IPS-18c (cell line): ENCODE measurements at regions not wholly inside any gene's neighbourhood (a gene's known extent, or its start where the extent isn't known, plus 50 kb on each side); places are given as distances from the start of the nearest gene placed in this dataset.
"Not testable (repeated sequence)": the region's sequence is repeated elsewhere in the genome, so short reads cannot be mapped to it uniquely, and the experiment has no call there.

Experiments
- H3K4me3 ChIP-seq: 2 replicates; pipeline ENCODE4 v1.7.0; 2013; ENCODE audit warnings: low read depth, mild to moderate bottlenecking, low read length, moderate library complexity; ENCODE audit not compliant: insufficient read depth
- H3K9me3 ChIP-seq: one replicate; pipeline ENCODE4 v1.6.1; 2013; ENCODE audit warnings: mild to moderate bottlenecking, low read length, moderate library complexity; ENCODE audit not compliant: control insufficient read depth, insufficient read depth

DNA sequence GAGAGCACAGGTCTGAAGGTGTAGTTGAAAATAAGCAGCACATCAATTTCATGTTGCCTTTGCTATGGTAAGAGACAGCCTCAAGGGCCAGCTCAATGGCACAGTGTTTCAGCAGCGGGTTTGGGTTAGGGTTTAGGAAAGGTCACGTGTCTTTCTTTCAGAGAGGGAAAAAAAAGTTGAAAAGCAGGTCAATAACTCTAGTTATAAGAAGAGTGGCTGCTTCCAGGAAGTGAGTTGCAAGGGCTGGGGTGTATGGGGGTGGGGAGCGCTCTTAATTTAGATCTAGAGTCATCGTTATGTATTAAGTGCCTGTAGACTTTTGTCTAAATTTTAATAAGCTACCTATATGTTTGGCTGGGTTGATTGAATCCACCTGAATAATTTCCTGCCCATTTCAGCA, 118.5 kb upstream of the SPAG17 start:
- Histone ChIP-seq H3K4me3 (no peak overlapping the region), H3K9me3 (no peaks in the 10 kb centered on the region)

DNA sequence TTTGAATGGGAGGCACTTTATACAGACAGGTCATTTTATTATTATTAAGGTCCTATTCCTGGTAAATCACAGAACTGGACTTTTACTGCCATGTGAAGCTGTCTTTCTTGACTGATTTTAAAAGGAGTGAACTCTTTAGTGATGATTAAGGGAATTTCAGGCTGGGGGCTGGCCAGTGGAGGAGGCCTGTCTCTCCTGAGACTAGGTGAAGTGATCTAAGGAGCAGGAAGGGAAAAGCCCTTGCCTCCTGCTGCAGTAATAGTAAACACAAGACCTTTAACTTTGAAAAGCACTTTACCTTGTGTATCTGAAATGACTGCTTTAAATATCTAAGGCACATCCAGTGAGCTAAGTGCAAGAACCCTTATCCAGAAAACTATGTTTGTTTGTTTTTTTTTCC, 118.0 kb upstream of the SPAG17 start:
- H3K9me3 ChIP-seq: no peaks in the 10 kb centered on the region
- H3K4me3 ChIP-seq: no peak overlapping the region

DNA sequence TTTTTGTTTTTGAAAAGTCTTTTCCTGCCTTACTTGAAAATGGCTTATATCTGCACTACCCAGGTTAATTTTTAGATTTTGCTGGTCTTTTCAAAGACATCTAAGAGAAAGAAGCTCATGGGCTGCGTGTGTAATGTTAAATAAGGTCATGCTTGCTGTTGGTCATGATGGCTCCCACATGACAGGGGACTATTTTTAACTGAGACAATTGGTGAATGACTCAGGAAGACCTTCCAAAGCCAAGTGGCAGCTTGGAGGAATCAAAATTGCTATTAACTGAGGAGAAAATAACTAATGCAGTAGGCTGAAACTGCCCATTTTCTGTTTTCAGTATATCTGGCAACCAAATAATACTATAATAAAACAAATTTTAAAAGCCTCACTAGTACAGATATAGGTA, 117.1 kb upstream of the SPAG17 start:
- Histone ChIP-seq H3K9me3 (no peaks in the 10 kb centered on the region), H3K4me3 (no peak overlapping the region)

DNA sequence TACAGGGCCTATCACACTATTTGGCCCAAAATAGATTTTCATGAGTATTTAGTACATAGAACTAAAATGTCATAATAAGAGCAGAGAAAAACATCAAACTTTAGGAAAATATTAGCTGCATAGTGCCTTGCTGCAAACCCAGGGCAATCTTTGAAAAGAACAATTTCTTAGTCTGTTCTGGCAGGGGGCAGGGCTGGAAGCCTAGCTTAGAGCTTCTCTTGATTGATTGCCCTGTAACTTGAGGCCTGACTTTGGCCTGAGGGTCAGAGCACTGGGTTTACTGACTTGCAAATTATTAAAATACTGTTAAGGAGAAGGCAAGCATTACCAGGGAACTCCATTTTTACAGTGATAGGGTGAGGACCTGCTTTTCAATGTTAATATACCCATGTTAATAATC, 115.8 kb upstream of the SPAG17 start:
- Histone ChIP-seq H3K9me3 (no peaks in the 10 kb centered on the region), H3K4me3 (no peak overlapping the region)

DNA sequence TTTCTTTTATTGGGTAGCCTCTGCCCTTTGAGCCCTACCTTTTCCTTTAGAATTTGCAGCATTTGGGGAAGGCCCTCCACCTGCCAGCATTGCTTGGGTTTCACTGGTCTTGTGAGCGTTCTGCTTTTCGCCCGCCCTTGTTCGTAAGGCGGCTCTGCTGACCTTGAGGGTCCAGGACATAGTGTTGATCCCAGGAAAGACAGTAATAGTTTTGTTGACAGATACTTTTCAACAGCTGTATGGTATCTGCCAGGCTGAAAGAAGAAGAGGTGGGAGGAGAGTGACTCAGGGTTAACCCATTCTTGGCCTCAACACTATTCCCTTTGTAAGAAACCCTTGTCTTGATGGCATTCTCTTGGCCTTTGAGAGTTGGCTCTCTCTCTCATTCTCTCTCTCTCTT, 113.4 kb upstream of the SPAG17 start:
- Histone ChIP-seq H3K4me3 (no peak overlapping the region), H3K9me3 (no peaks in the 10 kb centered on the region)

DNA sequence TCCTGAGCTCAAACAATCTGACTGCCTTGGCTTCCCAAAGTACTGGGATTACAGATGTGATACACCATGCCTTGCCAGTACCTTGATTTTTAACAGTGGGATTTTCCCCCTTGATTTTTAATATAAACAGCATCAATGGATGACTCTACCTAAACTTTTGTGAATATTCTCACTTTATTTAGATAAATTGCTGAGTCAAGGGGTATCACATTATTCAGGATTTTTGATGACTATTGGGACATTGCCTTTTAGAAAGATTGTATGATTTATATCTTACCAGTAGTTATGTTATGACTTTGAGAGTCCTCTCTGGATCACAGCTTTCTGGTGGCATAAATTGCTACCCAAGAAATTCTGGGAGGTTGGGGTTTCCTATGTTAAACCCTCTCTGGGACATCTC, 112.5 kb upstream of the SPAG17 start:
- Histone ChIP-seq H3K4me3 (no peak overlapping the region), H3K9me3 (no peaks in the 10 kb centered on the region)

DNA sequence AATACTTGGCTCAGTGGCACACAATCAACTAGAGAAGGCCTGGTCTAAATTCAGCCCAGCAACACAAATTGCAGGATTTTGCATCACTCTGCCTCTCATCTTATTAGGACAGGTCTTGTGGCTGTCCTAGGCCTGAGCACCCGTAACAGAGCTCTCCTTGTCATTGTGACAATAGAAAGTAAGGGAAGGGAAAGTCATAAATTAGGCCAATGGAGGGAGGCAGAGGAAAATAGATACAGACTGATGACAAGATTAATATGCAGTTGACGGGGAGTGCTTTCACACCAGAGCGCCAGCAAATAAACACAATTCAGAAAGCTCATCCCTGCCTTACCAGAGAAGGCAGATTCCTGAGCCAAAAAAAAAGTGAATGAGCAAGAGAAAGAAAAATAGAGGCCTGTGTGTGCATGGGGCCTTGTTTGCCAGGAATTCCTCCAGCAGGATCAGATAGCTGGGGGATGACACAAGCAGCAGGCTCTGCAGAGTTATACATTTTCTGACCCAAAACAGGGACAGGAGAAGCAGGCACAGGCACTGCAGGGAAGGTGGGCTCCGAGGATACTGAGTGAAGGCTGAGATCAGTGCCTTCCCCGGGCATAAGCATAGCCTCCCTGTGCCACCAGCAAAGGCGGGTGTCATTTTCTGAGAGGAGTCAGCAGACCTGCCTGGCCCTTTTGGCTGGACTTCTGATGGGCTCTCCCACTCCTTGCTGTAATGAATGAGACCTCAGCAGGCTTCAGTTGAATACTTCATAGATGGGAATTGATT, 110.0 kb upstream of the SPAG17 start:
- no peak overlapping the region for H3K4me3 ChIP-seq
- peaks cover 2% of the 10 kb centered on the region for H3K9me3 ChIP-seq

DNA sequence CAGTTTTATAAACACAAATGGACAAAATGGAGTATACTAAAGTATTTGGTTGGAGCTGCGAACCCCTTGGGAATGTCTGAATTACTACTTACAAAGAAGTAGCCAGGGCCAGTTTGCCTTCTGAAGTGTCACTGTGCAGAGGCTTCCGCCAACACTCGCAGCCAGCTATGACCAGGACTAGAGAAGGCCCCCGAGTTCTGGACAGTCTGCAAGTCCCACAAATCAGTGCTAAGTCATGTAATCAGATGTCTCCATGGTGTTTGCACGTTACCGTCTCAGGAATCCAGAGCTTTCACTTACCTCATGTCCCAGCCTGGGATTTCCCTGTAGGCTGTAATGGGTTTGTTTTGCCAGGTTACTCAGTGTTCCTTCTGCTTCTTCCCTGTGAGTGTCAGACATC, 106.6 kb upstream of the SPAG17 start:
- H3K9me3 ChIP-seq: peaks cover 2% of the 10 kb centered on the region
- no peak overlapping the region for H3K4me3 ChIP-seq

DNA sequence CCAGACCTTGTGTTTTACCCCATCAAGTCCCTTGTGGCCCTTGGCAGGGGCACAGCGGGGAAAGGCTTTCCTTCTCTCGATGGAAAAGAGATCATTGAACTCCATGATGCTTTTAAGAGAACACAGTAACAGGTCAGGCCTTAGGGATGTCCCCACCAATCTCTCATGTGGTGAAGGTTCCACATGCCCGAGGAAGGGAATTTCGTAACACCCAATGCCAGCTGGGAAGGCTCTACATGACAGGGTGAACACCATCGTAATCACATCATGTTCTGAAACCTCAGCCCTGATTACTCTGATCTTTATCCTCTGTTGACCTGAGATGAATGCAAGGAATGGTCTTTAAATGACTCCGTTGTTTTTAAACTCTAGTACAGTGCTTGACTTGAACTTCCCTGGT, 105.5 kb upstream of the SPAG17 start:
- peaks cover 2% of the 10 kb centered on the region for H3K9me3 ChIP-seq

DNA sequence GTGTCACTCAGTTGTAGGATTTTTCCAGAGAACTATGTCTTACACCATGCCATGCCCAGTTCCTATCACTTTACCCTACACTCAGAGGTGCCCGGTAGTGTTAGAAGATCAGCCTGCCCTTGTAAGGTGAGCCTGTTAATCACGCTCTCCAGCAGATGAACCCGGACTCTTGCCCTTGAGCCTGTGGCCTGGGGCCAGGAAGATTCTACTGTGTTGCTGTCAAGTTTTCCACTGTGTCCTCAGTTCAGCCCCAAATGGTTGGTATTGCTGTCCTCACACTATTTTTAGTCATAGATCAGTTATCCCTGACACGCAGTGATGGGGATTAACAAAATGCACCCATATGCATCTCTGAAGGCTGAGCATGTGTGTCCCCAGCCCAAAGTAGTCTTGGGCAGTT, 105.0 kb upstream of the SPAG17 start:
- H3K4me3 ChIP-seq: no peak overlapping the region
- H3K9me3 ChIP-seq: peaks cover 2% of the 10 kb centered on the region

More for the DNA sequence above, 105.5 kb upstream of the SPAG17 start:
- no peak overlapping the region for H3K4me3 ChIP-seq

DNA sequence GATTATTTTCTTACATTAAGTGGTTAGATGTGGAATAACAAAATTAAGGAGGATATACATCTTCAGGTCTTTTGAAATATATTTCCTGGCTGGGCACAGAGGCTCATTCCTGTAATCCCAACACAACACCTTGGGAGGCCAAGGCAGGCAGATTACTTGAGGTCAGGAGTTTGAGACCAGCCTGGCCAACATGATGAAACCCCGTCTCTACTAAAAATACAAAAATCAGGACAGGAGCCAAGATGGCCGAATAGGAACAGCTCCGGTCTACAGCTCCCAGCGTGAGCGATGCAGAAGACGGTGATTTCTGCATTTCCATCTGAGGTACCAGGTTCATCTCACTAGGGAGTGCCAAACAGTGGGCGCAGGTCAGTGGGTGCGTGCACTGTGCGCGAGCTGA, 95.6 kb upstream of the SPAG17 start:
- H3K4me3 ChIP-seq, H3K9me3 ChIP-seq: not testable (repeated sequence)

DNA sequence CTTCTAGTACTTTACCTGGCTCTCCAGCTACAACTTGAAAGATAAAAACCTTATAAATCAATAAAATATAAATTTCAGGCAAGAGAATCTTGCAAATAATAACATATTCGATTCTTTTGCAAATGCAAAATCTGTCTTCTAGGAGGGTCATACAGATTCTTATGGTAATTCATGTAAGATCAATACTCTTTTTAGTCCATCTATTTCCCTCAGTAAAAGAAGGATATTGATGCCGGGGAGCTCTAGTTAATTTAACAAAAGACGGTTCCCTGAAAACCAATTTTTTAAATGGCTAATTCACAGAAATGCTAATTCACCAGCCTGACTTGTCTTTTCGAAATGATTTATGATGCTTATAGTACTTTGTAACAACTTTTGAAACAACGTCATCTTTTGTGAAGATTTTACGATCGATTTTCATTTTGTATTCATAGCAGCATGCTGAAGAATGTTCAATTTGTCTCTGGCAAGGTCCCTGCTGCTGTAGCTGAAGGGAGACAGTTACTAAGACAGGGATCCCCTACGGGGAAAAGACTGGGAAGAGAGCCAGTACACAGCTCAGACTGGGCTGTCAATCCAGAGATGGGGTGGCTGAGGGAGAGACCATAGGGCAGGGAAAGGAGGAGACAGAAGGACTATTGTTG, 90.6 kb upstream of the SPAG17 start:
- Histone ChIP-seq H3K9me3 (no peaks in the 10 kb centered on the region), H3K4me3 (no peak overlapping the region)

DNA sequence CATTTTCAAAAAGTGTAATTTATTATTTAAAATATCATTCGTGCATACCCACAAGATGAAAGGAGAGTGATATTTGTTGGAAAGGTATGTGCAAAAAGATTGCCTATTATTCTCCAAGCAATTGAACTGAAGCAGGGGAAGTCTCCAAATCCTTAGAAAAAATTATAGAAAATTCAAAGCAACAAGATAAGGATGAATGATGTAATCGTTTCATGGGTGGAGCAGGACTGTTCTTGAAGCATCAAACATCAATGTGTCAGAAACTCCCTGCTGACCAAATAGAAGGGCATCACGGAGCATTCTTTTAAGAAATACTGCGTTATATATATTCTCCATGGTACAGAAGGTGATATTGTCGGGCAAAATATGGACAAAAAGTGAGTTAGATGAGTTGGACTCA, 87.9 kb upstream of the SPAG17 start:
- Histone ChIP-seq H3K4me3 (no peak overlapping the region), H3K9me3 (no peaks in the 10 kb centered on the region)

DNA sequence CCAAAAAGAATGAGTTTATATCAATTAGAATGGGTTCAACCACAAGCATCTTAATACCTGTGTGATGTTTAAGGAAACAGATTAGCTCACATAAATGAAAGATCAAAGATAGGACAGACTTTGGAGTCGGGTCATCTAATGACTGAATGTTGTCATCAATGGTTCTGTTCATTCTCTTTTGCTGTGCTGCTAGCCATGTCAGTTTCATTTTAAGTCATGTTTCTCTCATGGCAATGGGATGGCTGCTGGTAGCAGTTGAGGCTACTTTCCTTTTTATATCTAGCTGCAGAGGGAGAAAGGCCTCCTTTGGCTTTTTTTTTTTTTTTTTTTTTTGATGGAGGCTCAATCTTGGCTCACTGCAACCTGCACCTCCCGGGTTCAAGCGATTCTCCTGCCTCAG, 86.9 kb upstream of the SPAG17 start:
- H3K4me3 ChIP-seq: no peak overlapping the region
- no peaks in the 10 kb centered on the region for H3K9me3 ChIP-seq

DNA sequence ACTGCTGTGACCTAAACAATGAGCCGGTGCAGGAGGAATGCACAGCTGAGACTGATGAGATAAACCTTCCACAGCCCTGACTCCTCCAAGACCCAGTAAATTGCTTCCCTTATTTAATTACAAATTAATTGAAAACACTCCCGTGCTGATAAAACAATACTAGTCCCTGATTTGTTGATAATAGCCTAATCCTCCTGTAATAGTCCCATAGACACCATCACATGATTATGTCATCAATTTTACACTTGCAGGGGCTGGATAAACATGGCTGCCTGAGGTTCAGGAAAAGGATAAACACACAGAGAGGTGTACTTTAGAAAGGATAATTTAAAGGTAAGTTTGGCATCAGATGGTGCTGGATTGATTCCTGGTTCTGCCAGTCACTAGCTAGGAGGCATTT, 84.6 kb upstream of the SPAG17 start:
- no peaks in the 10 kb centered on the region for H3K9me3 ChIP-seq

DNA sequence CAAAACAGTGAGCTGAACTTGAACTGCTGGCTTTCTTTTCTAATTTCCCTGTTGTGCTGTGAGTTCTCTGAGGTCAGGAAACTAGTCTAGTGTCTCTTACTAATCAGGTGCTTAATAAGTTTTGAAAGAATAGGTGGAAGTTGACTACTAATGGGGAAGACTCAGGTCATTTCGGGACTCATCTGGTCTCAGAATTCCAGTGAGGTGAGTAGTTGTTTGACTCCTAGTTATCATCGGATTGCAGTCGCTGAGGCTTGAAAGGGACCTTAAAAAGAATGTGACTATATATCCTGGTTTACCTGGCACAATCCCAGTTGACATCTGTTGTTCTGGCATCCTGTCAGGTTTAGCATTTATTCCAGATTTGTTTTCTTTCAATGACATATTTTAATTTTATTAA, 81.4 kb upstream of the SPAG17 start:
- Histone ChIP-seq H3K4me3 (no peak overlapping the region), H3K9me3 (no peaks in the 10 kb centered on the region)

More for the DNA sequence above, 84.6 kb upstream of the SPAG17 start:
- H3K4me3 ChIP-seq: no peak overlapping the region

DNA sequence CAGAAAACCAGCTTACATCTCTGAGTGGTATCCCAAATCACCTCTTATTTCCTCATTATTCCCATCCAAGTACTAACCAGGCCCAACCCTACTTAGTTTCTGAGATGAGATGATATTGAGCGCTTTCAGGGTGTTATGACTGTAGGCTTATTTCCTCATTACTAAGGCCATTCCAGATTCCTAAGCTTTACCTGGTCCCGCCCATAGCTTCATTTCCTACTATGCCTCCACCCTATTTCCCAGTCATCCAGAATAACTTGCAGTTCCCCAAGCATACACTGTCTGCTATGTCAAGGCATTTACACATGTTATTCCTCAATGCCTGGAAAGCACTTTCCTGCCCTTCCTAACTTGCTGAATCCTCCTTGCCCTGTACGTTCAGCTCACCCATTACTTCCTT, 79.3 kb upstream of the SPAG17 start:
- Histone ChIP-seq H3K9me3 (no peaks in the 10 kb centered on the region), H3K4me3 (no peak overlapping the region)

DNA sequence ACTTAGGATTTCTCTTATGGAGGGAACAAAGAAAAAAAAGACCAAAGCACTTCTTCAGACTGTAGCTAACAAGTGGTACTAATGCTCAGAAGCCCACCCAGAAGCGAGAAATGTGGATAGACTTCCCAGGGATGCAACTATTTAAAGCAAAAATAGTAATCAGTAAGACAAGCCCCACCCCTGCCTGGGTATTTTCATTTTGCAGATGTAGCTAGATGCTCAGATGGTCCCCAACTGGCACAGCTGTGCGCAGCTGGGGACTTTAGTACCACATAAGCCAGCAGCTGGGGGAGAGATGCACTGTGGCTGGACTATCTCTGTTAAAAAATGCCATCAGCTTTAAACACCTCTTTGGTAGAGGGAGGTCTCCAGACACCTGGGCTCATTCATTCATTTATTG, 77.8 kb upstream of the SPAG17 start:
- no peak overlapping the region for H3K4me3 ChIP-seq
- no peaks in the 10 kb centered on the region for H3K9me3 ChIP-seq

DNA sequence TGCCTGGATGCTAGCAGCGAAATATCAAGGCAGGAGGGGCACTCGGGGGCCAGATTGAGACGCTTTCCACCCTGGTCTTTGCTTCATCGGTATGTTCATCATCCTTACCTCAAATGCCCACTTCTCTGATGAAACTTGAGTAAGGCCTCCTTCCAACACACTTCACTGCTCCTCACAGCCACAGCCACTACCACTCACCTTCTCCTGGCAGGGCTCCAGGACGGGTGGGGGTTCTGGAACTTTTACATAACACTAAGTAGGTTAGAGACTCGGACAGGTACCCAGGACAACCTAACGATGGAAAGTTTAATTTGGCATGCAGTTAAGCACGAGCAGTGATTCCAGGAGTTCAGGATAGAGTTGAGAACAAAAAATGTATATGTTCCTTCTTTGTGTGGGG, 73.9 kb upstream of the SPAG17 start:
- Histone ChIP-seq H3K4me3 (0 out of 2 replicates have a peak overlapping the region, but pooled peaks have one; percentile 6), H3K9me3 (no peaks in the 10 kb centered on the region)
